ENCODE measurements at regions not wholly inside any gene's neighbourhood (a gene's known extent, or its start where the extent isn't known, plus 50 kb on each side); places are given as distances from the start of the nearest gene placed in this dataset.
"Not testable (repeated sequence)": the region's sequence is repeated elsewhere in the genome, so short reads cannot be mapped to it uniquely, and the experiment has no call there.

DNA sequence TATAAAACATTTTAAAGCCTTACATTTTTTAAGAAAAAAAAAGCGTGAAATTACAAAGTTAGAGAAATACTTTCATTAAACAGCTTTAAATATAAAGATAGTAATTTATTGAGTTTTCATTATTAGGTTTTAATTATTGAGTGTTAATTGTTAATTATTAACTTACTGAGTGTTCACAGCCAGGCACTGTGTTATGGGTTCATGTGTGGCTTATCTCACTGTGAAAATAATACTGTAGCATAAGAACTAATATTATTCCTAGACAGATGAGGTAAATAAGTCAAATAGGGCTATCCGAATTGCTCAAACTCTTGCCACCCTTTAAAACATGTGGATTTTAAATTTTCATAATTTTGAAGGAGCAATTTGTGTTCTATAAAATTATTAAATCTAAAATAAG is 956.1 kb upstream of the PCDH20 start:
- no peak overlapping the region for H3K27ac ChIP-seq
- DNase-seq (ENCODE audit: low read depth, low spot score) = no peak

DNA sequence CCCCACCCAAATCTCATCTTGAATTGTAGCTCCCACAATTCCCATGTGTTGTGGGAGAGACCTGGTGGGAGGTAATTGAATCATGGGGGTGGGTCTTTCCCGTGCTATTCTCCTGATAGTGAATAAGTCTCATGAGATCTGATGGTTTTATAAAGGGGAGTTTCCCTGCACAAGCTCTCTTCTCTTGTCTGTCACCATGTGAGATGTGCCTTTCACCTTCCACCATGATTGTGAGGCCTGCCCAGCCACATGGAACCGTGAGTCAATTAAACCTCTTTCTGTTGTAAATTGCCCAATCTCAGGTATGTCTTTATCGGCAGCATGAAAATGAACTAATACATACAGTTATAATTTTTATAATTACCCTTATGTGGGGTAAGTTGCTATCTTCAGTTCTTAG is 952.3 kb upstream of the PCDH20 start:
- DNase-seq (ENCODE audit: low read depth, low spot score) = not testable (repeated sequence)

DNA sequence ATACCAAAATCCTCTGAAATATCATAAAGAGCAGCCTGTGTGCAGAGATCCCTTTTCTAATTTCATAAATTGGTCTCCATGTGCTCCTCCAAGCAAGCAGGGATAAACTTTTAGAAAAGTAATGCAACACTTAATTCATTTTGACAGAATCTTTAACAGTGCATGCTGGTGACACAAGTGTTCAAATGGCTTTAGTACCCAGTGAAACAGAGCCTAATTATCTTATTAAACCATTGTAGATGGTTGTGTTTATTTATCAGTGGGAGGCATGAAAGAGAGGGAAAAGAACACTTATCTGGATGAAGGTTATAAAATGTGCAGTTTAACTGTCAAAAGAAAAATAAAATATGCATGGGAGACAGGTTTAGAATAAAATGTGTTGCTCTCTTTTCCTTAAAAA is 945.0 kb upstream of the PCDH20 start:
- no peak for DNase-seq (ENCODE audit: low read depth, low spot score)
- no peak overlapping the region for H3K27ac ChIP-seq

More for the DNA sequence above, 952.3 kb upstream of the PCDH20 start:
- not testable (repeated sequence) for H3K27ac ChIP-seq

DNA sequence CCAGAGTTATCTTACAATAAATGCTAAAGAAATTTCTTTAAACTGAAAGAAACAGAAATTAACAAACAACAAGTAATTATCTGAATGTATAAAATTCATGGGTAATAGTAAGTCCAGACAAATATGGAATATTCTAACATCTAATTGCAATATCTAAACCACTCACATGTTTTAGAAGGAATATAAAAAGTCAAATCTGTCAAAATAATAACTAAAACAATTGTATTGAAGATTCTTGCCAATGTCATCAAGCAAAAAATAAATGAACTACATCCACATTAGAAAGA is 942.9 kb upstream of the PCDH20 start:
- DNase-seq (ENCODE audit: low read depth, low spot score) = no peak
- no peak overlapping the region for H3K27ac ChIP-seq

DNA sequence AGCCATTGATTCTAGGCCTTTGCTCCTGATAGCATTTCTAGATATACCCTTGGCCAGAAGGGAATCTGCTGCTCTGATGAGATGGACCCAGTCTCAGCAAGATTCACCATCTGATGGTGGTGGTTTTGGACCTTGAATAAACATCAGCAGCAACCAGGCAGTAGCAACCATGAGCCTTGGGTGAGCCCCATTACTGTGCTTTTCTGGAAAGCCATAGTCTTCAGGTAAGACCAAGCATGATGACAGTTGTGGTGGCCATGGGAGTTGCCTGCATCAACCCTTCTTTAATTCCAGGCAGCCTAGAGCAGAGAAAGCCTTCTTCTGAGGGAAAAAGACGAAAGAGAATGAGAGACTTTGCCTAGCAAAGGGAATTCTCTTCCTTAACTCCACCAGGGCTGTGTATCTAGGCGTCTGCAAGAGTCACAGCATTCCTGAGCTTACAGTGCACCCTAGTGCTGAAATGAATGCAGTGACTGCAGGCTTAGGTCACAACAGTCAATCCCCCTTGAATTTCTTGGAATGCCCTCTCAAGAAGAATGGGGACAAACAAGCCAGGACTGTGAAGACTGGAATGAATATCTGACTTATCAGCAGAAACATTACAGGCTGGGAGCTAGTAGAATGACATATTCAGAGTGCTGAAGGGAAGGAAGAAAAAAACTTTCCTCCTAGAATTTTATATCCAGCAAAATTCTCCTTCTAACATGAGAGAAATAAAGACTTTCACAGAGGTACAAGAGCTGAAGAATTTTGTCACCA is 942.4 kb upstream of the PCDH20 start:
- DNase-seq (ENCODE audit: low read depth, low spot score) = no peak
- no peak overlapping the region for H3K27ac ChIP-seq

DNA sequence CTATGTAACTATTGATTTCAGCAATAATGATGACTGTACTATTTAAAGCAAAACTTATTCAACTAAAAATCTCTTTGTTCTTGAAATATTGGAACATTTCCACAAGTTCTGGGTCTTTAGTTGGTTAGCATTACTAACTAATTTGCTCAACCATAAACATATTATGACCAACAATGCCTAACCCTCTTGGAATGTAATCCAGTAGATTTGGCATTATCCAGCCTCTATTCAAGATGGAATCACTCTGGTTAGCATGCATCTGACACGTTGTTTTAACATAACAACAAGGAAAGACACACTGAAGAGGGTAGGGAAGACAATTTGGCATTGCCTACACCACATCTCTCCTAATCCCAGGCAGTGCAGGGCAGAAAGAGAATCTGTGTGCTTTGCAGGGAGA is 941.3 kb upstream of the PCDH20 start:
- H3K27ac ChIP-seq = no peak overlapping the region
- DNase-seq (ENCODE audit: low read depth, low spot score) = no peak

DNA sequence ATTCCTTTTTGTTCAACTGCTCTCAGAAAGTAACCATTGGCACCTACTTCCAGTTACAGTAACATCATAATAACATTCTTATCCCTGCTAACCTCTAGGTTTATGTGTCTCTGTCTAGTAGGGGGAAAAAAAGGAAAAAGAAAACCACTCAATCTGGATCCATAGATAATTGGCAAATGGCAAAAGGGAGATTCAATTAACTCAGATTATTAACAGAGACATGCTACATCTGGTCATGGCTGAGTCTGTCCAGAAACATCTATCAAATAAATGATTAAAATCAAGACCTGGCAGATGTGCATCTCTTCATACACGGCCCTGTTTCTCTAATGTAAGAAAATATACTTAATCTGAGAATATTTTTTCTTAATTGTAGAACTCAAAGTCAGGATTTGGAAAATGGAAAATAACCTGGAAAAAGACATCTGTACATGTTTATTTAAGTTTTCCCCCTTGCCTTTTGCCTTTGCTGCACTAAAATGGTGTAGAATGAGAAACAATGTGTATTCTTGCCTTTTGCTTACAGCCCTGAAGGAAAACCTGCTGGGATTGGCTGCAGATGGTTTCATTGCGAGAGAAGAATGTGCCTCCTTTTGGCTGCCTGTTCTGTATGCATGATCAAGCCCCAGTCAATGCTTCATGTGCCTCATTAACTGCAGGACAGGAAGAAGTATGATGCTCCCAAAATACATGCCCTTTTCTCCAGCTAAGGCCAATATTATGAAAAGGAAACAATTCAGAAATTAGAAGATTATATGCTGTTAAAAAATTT is 921.6 kb upstream of the PCDH20 start:
- no peak for DNase-seq (ENCODE audit: low read depth, low spot score)
- H3K27ac ChIP-seq = no peak overlapping the region

DNA sequence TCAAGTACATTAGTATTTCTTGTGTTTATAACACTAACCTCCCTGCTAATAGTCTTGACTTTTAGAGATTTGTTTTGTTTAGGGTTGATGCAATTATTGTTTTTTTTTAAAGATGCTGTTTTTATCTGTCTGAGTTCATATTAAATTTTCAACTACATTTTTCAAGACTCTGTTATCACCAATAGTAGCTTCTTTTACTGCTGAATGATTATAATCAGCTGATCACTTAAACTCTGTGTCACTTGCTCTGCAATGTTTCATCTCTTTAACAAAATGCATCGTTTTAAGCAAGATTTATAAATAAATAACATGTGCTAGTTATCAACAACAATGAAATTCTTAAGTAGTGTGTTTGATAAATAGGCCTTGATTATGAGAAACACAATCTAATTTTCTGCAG is 920.9 kb upstream of the PCDH20 start:
- H3K27ac ChIP-seq = no peak overlapping the region
- no peak for DNase-seq (ENCODE audit: low read depth, low spot score)

DNA sequence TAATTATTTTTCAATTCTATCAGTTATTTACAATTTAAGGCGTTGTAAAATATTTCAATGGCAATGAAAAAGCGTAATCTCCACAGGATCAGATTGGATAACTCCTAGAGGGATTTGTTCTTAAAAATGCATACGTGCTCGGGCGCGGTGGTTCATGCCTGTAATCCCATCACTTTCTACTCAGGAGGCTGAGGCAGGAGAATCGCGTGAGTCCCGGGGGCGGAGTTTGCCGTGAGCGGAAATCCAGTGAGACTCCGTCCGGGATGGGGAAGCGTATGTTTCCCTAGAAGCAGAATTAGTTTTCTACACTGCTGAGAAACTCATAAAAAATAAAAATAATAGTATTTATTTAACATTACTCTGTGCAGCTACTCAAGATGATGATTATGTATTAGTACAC is 917.8 kb upstream of the PCDH20 start:
- no peak for DNase-seq (ENCODE audit: low read depth, low spot score)
- no peak overlapping the region for H3K27ac ChIP-seq

DNA sequence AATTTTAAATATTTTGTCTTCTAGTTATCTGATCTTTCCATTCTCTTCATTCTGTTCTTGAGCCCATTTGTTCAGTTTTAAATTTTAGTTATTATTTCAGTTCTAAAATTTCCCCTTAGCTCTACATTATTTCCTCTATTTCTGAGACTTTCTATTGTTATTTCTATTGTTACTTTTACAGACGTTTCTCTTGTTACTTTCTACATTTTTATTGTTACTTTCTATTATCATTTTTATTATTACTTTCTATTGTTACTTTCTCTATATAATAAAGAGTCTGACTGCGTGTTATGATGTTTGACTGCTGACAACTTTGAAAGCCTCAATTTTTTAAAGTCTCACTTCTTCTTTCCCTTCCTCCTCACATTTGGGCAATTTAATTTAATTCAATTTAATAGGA is 915.7 kb upstream of the PCDH20 start:
- DNase-seq (ENCODE audit: low read depth, low spot score) = no peak

DNA sequence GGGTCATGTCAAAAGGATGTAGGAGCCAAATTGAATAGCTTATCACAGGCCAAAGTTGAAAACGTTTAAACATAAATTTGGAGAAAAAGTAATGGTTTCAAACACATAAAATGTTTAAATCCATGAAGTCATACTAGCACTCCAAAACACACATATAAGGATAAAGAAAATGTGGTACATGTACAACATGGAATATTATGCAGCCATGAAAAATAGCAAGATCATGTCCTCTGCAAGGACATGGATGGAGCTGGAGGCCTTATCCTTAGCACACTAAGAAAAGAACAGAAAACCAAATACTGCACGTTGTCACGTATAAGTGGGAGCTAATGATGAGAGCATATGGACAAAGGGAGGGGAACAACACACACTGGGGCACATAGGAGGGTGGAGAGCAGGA is 911.7 kb upstream of the PCDH20 start:
- no peak overlapping the region for H3K27ac ChIP-seq
- no peak for DNase-seq (ENCODE audit: low read depth, low spot score)

More for the DNA sequence above, 915.7 kb upstream of the PCDH20 start:
- H3K27ac ChIP-seq = no peak overlapping the region

DNA sequence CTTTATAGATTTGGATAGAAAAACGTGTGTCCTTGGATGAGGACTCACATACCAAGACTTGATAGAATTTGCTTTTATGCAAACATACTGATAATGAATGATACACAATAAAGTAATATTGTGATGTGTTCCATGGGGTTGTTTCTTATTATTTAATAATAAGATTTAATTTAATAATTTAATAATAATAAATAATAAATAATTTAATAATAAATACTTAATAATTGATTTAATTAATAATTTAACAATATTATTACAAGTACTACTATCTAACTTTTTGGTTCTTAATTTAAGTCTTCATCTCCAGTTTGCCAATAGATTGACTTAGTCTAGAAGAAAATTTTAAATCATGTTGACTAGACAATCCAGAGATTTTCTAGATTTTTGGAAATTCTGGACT is 909.2 kb upstream of the PCDH20 start:
- H3K27ac ChIP-seq = no peak overlapping the region
- no peak for DNase-seq (ENCODE audit: low read depth, low spot score)

DNA sequence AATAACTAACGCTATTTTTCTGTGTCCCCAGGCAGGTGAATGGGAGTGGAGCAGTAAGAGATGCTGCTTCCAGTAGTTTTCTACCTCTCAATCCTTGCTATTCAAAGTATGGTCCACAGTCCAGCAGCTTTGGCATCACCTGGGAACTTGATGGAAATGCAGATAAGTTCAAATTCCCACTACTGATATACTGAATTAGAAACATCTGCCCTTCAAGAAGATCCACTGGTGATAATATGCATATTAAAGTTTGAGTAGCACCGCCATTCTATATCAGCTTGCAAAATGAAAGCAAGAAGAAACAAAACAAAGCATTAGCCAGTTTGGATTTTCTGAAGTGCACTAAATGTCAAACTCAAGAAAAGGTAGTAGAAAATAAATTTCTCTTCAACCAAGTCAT is 906.2 kb upstream of the PCDH20 start:
- DNase-seq (ENCODE audit: low read depth, low spot score) = no peak
- no peak overlapping the region for H3K27ac ChIP-seq

DNA sequence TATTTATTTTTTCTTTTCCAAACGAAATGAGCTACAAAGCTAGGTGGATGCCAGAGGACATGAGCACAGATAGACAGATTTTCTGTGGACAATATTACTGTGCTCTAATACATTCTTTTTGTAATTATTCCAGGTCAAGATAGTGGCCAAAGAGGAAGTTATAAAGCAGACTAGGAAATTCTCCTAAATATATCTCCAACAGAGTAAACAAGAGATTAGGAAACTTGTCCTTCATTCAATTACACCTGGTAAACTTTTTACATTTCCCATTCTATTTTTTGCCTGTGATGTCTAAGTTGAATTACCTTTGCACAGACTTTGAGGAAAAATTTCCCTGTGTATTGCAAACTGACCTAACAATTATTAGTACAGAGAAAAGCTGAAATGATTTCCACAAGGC is 905.5 kb upstream of the PCDH20 start:
- no peak for DNase-seq (ENCODE audit: low read depth, low spot score)
- H3K27ac ChIP-seq = no peak overlapping the region

DNA sequence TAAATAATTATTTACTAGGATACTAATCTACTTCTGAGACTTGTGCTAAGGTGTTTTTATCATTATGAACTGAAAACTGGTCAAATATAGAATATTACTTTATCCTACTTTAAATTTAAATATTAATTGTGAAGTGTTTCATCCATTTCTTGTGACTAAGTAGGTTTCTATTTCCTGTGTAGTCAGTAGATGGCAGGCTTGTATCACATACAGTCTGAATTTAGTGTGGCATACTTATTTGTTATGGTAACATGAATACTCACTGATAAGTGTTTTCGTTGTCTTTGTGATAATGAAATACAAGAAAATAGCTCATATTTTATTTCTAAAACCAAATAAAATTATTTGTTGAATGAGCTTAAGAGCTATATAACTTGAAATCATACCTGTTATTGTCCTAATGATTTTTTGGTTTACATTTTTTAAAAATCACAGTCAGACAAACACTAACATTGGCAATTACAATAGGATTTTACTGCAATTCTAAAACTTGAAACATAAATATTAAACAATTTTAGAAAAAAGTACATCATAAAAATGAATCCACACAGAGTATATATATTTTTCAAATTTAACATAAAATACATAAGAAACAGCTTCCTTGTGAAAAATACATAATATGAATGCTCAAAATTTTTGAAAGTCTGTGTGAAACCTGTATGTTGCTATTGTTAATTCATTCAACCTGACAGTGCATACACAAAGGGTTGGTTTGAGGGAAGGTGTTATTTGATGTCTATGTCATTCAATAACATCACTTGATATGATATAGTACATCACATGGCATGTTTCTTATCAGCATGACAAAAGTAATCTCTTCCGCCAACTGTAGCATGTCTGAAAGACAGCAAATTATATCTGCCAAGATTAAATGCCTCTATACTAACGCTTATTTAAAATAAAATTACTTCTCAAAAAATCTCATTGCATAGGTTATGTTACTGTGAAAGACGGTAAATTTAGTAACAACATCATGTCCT is 904.8 kb upstream of the PCDH20 start:
- peak; percentile 5 for DNase-seq (ENCODE audit: low read depth, low spot score)
- H3K27ac ChIP-seq = no peak overlapping the region

DNA sequence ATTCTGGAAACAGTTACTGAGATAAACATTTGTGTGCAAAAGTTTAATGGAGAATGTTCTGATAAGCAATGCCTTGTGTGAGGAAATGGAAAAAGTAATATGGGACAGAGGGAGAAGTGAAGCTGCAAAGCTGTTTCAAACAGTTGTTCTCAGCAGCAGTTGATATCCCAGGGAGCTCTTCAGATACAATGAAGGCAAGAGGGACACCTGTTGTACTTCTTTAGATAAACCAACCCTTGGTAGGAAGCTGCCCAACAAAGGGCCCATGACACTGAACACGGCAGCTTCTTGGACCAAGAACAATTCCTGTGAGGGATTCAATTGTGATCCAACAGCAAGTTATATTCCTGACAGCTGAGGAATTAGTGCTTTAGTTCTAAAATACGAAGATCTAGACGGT is 894.3 kb upstream of the PCDH20 start:
- H3K27ac ChIP-seq = no peak overlapping the region
- no peak for DNase-seq (ENCODE audit: low read depth, low spot score)

DNA sequence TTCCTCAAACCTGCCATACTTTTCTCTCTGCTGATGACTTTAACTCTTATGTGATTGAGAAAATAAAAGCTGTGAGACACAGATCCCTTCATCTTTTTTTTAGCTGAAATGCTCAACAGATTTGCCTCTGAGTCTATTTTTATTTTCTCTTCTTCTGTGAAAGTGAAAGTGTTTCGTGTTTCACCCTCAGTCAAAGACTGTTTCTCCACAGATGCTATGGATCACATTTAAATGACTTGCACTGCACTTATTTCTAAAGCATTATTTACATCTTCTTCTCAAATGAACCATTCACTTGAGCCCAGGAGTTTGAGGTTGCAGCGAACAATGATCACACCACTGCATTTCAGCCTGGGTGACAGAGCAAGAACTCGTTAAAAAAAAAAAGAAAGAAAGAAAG is 890.1 kb upstream of the PCDH20 start:
- H3K27ac ChIP-seq = no peak overlapping the region

DNA sequence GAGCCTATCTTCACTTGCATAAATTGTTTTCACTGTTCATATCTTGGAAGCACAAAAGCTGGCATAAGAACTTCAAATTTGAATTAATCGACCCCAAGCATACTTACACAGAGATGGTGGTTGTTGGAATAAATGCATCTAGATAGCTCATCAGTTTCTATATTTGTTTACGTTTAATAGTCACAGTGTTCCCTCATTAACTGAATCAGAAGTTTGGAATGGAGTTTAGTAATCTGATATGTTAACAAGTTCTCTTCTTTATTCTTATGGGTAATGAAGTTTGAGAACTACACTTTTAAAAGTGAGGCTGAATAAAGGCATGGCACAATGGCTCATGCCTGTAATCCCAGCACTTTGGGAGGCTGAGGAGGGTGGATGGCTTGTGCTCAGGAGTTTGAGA is 886.7 kb upstream of the PCDH20 start:
- no peak for DNase-seq (ENCODE audit: low read depth, low spot score)
- H3K27ac ChIP-seq = no peak overlapping the region

More for the DNA sequence above, 890.1 kb upstream of the PCDH20 start:
- no peak for DNase-seq (ENCODE audit: low read depth, low spot score)

DNA sequence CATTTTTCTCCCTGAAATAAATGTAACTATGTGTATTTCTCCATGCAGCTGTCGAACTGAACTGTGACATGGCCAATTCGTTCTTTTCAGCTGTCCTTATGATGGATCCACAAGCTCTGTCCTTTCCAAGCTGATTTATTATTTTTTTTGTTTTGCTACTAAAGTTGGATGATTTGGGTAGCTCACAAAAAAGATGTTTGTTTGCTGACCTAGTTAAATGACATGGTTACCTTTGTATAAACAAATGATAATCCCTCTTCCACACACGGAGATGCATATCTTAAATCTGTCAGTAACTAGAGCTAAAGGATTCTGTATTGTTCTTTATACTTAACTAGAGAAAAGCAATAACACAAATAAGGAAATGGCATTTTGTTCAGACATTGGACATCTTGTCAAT is 884.3 kb upstream of the PCDH20 start:
- no peak for DNase-seq (ENCODE audit: low read depth, low spot score)
- H3K27ac ChIP-seq = no peak overlapping the region

DNA sequence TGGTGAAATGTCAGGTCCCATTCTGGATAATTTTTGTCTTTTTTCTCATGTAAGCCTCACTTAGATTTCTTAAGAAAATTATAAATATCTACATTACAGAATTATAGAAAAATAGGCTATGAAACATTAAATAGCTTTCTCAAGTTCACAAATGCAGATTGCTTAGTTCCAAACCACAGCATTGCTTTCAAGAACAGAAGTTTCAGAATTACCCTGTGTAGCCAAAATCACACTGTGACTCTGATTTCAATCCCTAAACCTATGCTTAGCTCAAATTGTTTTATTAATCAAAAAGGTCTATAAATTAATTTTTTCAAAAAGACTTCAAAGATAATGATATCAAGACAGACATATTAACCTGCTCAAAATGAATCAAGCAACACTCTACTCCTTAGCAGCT is 881.2 kb upstream of the PCDH20 start:
- DNase-seq (ENCODE audit: low read depth, low spot score) = no peak

DNA sequence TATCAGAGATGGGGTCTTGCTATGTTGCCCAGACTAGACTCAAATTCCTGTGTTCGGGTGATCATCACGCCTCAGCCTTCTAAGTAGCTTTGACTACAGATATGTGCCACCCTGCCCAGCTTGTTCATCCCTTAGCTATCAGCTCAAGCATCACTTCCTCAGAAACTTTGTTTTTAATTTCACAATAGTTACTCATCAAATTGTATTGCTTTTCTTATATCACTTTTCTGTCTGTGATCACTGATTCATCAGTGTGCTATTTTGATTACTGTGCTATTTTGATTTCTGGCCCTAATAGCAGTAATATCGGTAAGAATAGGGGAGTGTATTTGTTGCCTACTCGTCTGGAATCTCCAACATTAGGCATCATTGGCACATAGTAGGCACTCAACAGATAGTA is 878.6 kb upstream of the PCDH20 start:
- DNase-seq (ENCODE audit: low read depth, low spot score) = no peak

More for the DNA sequence above, 881.2 kb upstream of the PCDH20 start:
- no peak overlapping the region for H3K27ac ChIP-seq

More for the DNA sequence above, 878.6 kb upstream of the PCDH20 start:
- no peak overlapping the region for H3K27ac ChIP-seq
